ENCODE measurements at regions not wholly inside any gene's neighbourhood (a gene's known extent, or its start where the extent isn't known, plus 50 kb on each side); places are given as distances from the start of the nearest gene placed in this dataset.
"Not testable (repeated sequence)": the region's sequence is repeated elsewhere in the genome, so short reads cannot be mapped to it uniquely, and the experiment has no call there.

DNA sequence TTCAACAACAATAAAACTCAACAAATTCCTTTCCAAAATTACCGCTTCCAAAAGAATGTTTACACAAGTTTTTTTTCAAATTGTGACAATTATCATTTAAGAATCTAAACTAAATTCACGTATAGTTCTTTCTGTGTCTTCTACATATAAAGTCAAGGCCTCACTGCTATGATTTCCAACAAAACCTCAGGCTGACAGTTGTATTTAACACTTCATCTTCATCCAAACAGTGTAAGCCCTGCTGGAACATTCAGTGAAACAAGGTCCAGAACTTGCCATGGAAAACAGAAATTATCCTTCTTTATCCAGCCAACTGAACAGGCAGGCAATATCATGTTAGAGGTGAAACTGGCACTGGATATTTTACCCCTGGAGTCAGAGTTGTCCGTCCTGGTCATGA is 357.9 kb downstream of the PID1 start:
- in situ Hi-C loops (cut with MboI; ENCODE audit: low sequenced_read_pairs in 4 of 4) = no loop called here
- H3K27me3 ChIP-seq = no peaks in the 10 kb centered on the region
- H3K9me3 ChIP-seq = no peaks in the 10 kb centered on the region
- H3K4me3 ChIP-seq = no peak overlapping the region
- no peaks in the 10 kb centered on the region for H3K36me3 ChIP-seq
- H3K27ac ChIP-seq = no peak overlapping the region
- no peaks in the 10 kb centered on the region for H3K4me1 ChIP-seq
- TF ChIP-seq, protein P1, sequence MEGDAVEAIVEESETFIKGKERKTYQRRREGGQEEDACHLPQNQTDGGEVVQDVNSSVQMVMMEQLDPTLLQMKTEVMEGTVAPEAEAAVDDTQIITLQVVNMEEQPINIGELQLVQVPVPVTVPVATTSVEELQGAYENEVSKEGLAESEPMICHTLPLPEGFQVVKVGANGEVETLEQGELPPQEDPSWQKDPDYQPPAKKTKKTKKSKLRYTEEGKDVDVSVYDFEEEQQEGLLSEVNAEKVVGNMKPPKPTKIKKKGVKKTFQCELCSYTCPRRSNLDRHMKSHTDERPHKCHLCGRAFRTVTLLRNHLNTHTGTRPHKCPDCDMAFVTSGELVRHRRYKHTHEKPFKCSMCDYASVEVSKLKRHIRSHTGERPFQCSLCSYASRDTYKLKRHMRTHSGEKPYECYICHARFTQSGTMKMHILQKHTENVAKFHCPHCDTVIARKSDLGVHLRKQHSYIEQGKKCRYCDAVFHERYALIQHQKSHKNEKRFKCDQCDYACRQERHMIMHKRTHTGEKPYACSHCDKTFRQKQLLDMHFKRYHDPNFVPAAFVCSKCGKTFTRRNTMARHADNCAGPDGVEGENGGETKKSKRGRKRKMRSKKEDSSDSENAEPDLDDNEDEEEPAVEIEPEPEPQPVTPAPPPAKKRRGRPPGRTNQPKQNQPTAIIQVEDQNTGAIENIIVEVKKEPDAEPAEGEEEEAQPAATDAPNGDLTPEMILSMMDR (IDR thresholded peaks at IDR 0.05 in 4 of 5, conservative IDR thresholded peaks at IDR 0.05 in 1 of 5) = no peak
- TF ChIP-seq POLR2A (IDR thresholded peaks at IDR 0.05) = no peak
- no peak for DNase-seq
- intact Hi-C loops (cut with DNase I; ENCODE audit: low total_unique reads) = no loop called here
- no peak for ATAC-seq

DNA sequence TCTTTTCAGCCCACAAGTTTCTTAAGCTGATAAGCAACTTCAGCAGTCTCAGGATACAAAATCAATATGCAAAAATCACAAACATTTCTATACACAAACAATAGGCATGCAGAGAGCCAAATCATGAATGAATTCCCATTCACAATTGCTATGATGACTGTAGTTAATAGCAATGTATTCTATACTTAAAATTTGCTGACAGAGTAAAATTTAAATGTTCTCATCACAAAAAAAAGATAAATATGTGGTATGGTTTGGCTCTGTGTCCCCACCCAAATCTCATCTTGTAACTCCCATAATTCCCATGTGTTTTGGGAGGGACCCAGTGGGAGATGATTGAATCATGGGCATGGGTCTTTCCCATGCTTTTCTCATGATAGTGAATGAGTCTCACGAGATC is 360.2 kb downstream of the PID1 start:
- H3K27ac ChIP-seq; H3K27me3 ChIP-seq; DNase-seq; intact Hi-C loops (cut with DNase I; ENCODE audit: low total_unique reads); H3K36me3 ChIP-seq; H3K4me1 ChIP-seq; H3K9me3 ChIP-seq; H3K4me3 ChIP-seq; ATAC-seq; in situ Hi-C loops (cut with MboI; ENCODE audit: low sequenced_read_pairs in 4 of 4): not testable (repeated sequence)

DNA sequence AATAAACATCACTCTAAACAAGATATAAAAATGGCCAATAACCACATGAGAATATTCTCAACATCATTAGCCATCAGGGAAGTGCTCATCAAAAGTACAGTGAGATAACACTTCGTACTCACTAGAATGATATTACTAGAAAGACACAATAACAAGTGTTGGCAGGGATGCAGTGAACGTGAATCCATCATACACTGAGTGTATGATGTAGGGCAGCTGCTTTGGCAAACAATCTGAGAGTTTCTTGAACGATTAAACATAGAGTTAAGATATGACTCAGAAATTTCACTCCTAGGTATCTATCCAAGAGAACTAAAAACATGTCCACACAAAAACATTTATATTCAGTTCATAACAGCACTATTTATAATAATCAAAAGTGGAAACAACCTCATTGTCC is 368.9 kb downstream of the PID1 start:
- intact Hi-C loops (cut with DNase I; ENCODE audit: low total_unique reads) = no loop called here
- no peak overlapping the region for H3K4me3 ChIP-seq
- no peaks in the 10 kb centered on the region for H3K9me3 ChIP-seq
- TF ChIP-seq POLR2A (IDR thresholded peaks at IDR 0.05) = no peak
- TF ChIP-seq, protein P1 (IDR thresholded peaks at IDR 0.05 in 4 of 5, conservative IDR thresholded peaks at IDR 0.05 in 1 of 5) = no peak
- H3K27me3 ChIP-seq = no peaks in the 10 kb centered on the region
- ATAC-seq = no peak
- H3K27ac ChIP-seq = no peak overlapping the region
- in situ Hi-C loops (cut with MboI; ENCODE audit: low sequenced_read_pairs in 4 of 4) = no loop called here
- H3K4me1 ChIP-seq = no peaks in the 10 kb centered on the region
- DNase-seq = no peak
- no peaks in the 10 kb centered on the region for H3K36me3 ChIP-seq

DNA sequence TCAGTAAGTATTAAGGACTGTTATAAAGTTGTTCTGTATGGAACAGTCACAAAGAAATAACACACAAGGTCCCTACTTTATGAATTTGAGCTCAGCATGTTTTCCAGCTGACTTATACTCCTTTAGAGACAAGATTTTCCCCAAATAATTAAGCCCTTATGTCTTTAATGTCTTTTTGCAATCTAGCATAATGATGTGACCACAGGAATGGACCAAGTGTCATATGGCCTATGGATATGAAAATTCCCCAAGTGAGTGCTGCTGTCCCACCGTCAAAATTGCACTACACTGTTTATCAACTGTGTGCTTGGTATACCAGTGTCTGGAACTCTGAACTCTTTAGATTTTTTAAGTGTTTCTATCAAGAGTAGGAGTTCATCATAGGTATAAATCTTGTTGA is 369.6 kb downstream of the PID1 start:
- no peak overlapping the region for H3K27ac ChIP-seq
- no peaks in the 10 kb centered on the region for H3K4me1 ChIP-seq
- intact Hi-C loops (cut with DNase I; ENCODE audit: low total_unique reads) (no loop called here), in situ Hi-C loops (cut with MboI; ENCODE audit: low sequenced_read_pairs in 4 of 4) (no loop called here)
- H3K9me3 ChIP-seq = no peaks in the 10 kb centered on the region
- TF ChIP-seq POLR2A (IDR thresholded peaks at IDR 0.05) = no peak
- TF ChIP-seq, protein P1 (IDR thresholded peaks at IDR 0.05 in 4 of 5, conservative IDR thresholded peaks at IDR 0.05 in 1 of 5) = no peak
- H3K4me3 ChIP-seq = no peak overlapping the region
- H3K27me3 ChIP-seq = no peaks in the 10 kb centered on the region
- no peak for DNase-seq
- ATAC-seq = no peak
- H3K36me3 ChIP-seq = no peaks in the 10 kb centered on the region

DNA sequence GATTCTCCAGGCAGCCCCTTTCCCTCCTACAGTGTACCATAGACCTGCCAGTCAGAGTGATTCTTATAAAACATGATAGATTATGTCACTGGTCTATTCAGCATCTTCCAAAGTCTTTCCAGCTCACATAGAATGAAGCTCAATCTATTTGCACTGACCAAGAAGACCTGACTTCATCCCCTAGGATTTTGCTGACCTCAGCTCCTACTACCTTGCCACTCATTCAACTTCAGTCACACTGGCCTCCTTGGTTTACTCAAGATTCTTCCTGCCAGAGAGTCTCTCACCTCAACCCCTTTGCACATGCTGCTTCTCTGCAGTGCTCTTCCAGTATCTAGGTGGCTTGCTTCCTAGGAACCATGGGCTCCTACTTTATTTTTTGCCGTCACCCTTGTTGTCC is 392.9 kb downstream of the PID1 start:
- DNase-seq = no peak
- H3K4me1 ChIP-seq = no peaks in the 10 kb centered on the region
- no peaks in the 10 kb centered on the region for H3K9me3 ChIP-seq
- H3K4me3 ChIP-seq = no peak overlapping the region
- intact Hi-C loops (cut with DNase I; ENCODE audit: low total_unique reads) = no loop called here
- no peak for ATAC-seq
- no peak overlapping the region for H3K27ac ChIP-seq
- H3K27me3 ChIP-seq = no peaks in the 10 kb centered on the region
- in situ Hi-C loops (cut with MboI; ENCODE audit: low sequenced_read_pairs in 4 of 4) = no loop called here
- no peaks in the 10 kb centered on the region for H3K36me3 ChIP-seq
- TF ChIP-seq, protein P1 (IDR thresholded peaks at IDR 0.05 in 4 of 5, conservative IDR thresholded peaks at IDR 0.05 in 1 of 5) = no peak
- no peak for TF ChIP-seq POLR2A (IDR thresholded peaks at IDR 0.05)
